Stimulated activated CD8-positive, alpha-beta memory T cell treated with anti-CD3 and anti-CD28 coated beads, Interleukin-2, amount 100 ng/mL, for 1 hour (primary cell): ENCODE measurements at regions not wholly inside any gene's neighbourhood (a gene's known extent, or its start where the extent isn't known, plus 50 kb on each side); places are given as distances from the start of the nearest gene placed in this dataset.
"Not testable (repeated sequence)": the region's sequence is repeated elsewhere in the genome, so short reads cannot be mapped to it uniquely, and the experiment has no call there.

Experiments used
- DNase-seq, 2 donors: peaks; one replicate each; pipeline ENCODE4 v3.0.0-alpha.2; 2020; ENCODE audit warnings: low read depth in 2 of 2

GRCh38 chr10:27390681-27391080 lies 113.4 kb upstream of the RAB18 start:
- no peak for DNase-seq

DNA sequence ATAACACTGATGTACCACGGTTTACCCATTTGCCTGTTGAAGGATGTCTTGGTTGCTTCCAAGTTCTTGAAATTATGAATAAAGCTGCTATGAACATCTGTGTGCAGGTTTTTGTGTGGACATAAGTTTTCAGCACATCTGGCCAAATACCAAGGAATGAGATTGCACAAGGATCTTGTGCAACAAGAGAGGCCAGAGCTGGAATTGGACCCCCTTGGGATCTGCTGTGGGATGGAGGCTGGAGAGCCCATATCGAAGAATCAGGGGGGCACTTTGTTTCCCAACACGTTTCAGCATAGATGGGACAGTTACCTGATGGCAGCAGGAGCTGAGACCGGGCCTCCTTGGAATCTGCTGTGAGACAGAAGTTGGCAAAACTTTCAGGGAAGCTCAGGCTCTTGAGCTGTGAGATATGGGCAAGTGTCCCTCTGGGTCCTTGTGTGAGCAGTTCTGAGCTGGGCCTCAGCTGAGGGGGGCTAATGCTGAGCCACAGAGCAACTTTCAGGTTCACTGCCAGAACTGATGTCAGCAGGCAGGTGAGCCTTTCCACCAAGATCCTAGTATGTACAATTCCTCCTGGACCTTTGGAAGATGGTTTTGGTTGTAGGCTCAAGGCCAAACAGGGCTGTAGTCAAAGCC lies 115.2 kb upstream of the RAB18 start:
- DNase-seq, result no peak

GRCh38 chr10:27383595-27384542 lies 120.2 kb upstream of the RAB18 start:
- DNase-seq, result no peak

DNA sequence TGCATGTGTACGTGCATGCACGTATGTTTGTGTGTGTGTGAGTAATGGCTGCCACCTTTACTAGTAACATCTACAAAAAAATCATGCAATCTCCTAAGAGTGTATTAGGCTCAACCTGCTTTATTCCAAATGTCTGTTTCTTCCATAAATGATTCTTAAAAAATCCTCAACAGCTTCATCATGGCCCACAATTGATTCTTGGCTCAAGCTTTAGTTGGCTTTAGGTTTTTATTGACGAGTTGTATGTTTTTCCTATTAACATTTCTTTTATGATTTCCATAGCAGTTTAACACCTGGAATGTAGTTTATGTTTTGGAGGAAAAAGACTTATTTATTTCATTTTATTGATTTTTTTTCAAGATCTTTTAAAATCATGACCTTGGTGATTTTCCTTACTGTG lies 121.9 kb upstream of the RAB18 start:
- no peak for DNase-seq

- DNase-seq, result no peak
Measured at GRCh38 chr10:27380929-27381358, 123.2 kb upstream of the RAB18 start.

- DNase-seq, result not testable (repeated sequence)
Measured at GRCh38 chr10:27379041-27379440, 125.1 kb upstream of the RAB18 start.

GRCh38 chr10:27373566-27374160 lies 130.4 kb upstream of the RAB18 start:
- no peak for DNase-seq

- DNase-seq, result no peak
Measured at GRCh38 chr10:27372095-27372494, 131.5 kb upstream of the ACBD5 start.

DNA sequence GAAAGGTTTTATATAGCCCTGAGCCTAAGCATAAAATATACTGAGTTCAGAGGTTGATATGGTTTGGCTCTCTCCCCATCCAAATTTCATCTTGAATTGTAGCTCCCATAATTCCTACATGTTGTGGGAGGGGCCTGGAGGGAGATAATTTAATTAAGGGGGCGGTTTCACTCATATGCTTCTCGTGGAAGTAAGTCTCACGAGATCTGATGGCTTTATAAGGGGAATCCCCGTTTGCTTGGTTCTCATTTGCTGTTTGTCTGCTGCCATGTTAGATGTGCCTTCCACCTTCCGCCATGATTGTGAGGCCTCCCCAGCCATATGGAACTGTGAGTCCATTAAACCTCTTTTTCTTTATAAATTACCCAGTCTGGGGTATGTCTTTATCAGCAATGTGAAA lies 130.8 kb upstream of the ACBD5 start:
- DNase-seq, result not testable (repeated sequence)

DNA sequence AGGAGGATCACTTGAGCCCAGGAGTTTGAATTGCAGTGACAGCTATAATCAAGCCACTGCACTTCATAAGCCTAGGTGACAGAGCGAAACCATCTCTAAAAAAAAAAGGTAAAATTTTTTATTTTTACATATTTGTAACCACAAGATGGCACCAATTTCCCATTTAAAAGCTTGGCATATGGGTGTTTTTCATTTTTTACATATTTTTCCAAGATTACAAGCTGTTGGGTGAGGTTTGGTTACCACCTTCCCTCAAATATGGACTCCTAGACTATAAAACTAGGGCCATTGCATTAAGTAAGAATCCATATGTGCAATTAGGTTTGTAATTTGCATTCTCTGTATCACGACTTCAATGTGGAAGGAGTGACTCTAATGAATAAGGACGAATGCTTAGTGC lies 129.3 kb upstream of the ACBD5 start:
- DNase-seq, result no peak

GRCh38 chr10:27368706-27369105 lies 128.1 kb upstream of the ACBD5 start:
- no peak for DNase-seq

DNA sequence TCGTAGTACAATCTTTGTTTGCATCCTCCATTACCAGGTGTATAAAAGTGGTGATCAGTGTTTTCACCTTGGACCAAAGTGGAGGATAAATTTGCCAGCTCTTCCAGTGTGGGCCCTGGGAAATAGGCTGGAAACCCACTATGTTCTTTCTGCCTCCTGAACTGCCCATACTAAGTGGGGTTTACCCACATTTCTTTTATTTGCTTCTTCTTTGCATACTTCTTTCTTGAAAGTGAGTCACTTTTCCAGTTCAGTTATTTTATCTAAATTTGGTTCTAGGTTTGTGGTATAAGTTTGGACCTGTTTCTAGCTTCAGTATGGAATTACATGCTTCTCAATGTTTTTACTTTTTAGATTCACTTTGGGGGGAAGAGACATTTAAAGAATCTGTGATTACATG lies 126.2 kb upstream of the ACBD5 start:
- DNase-seq, result no peak

- no peak for DNase-seq
Measured at GRCh38 chr10:27364028-27364427, 123.4 kb upstream of the ACBD5 start.

DNA sequence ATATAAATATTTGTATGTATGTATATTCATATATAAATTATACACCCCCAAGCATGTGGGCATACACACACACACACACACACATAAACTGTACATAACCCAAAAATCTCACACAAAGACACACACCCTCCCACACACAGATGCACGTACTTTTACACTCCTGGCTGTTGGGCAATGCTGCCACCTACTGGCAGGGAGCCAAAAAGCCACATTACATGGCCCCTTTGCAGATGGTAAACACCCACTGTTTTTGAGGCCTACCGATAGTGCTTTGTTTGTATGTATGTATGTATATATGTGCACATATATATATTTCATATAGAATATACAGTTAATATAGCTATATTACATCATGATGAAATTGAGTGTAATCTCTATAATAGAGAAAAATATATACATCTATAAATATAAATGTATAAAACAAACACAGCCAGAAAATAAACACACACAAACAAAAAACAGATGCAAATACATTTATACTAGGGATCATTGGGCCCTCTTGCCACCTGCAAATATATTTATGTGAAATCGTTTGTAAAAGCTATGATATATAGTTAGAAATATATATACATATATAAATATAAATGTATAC lies 120.1 kb upstream of the ACBD5 start:
- peak; percentile 65 to 73 for DNase-seq

GRCh38 chr10:27359792-27360355 lies 119.3 kb upstream of the ACBD5 start:
- DNase-seq, result no peak

DNA sequence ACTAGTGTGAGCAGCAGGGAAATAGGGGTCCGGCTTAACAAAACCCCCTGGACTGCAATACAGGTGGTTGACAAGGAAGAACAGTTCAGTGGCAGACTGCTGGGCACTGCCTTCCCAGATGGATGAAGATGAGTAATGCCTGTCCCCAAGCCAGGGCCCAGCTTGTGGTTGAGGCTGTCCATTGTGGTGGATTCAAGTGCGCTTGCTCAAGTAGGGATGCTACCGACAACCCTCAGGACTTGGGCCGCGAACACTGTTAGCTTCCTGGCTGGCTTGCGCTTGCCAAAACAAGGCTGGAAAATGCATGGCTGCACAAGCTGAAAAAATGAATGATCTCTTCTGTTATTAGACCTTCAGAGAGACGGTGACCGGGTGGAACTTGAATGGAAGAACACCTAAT lies 116.1 kb upstream of the ACBD5 start:
- no peak for DNase-seq

DNA sequence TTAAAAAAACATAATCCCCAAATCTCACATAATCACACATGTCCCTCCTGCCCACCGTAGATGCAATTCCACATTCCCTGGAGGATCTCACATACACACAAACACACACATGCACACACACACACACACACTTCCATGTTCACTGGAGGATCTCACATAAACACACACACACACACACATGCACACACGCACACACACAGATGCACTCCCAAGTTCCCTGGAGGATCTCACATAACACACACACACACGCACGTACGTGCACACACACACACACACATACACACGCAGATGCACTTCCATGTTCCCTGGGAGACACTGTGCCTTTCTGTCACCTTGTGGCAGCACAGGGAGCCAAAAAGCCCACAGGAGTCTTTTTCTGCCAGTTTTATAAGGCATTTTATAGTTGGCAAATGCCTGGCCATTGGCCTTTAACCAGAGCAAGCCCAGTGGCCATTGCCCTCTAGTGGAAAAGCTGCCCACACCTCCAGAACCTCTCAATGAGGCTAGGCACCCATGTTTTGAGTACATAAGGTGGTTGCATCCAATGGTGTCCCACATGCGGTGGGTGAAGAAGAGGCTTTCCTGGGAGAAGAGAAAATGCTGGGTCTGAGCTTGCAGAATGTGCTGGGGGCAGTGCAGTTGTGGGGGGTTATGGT lies 115.4 kb upstream of the ACBD5 start:
- no peak for DNase-seq

- not testable (repeated sequence) for DNase-seq
Measured at GRCh38 chr10:27354643-27355270, 114.2 kb upstream of the ACBD5 start.

GRCh38 chr10:27354100-27354499 lies 113.5 kb upstream of the ACBD5 start:
- not testable (repeated sequence) for DNase-seq

- DNase-seq, result no peak
Measured at GRCh38 chr10:27349987-27350386, 109.4 kb upstream of the ACBD5 start.

DNA sequence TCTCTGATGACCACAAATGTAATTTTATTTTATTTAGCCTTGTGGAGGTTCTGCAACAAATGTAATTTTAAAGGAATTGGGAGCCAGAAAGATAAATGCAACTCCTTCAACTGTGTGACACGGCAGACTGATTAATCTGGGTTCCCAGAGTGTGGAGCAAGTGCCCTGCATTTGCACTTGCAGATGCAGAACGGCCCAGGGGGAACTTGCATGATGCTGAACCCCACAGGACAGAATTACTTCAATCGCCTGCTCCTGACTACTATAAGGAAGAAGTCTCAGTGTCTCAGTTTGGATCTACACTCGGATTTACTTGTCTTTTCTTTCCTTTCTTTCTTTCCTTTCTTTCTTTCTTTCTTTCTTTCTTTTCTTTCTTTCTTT lies 107.2 kb upstream of the ACBD5 start:
- not testable (repeated sequence) for DNase-seq
